Fibroblast of lung (primary cell): ENCODE measurements at regions not wholly inside any gene's neighbourhood (a gene's known extent, or its start where the extent isn't known, plus 50 kb on each side); places are given as distances from the start of the nearest gene placed in this dataset.

Source experiments
- DNase-seq, 2 donors: peaks; one replicate each; pipeline versions ENCODE4 v3.0.0 to v3.0.0-alpha.2; 2010; ENCODE audit warnings: low read depth in 2 of 2
- H2AFZ ChIP-seq: 2 replicates; pipeline ENCODE4 v1.5.1; 2012; ENCODE audit warnings: low read length, control low read depth, inconsistent platforms
- H3K27ac ChIP-seq: 2 replicates; pipeline ENCODE4 v1.5.1; 2011; ENCODE audit warnings: low read length, control low read depth; ENCODE audit not compliant: insufficient read depth
- H3K27me3 ChIP-seq: 2 replicates; pipeline ENCODE4 v1.5.1; 2011; ENCODE audit warnings: mild to moderate bottlenecking, low read length; ENCODE audit not compliant: control insufficient read depth, insufficient read depth
- H3K36me3 ChIP-seq: 2 replicates; pipeline ENCODE4 v1.5.1; 2011; ENCODE audit warnings: low read length; ENCODE audit not compliant: control insufficient read depth, insufficient read depth
- H3K4me1 ChIP-seq: 2 replicates; pipeline ENCODE4 v1.5.1; 2011; ENCODE audit warnings: low read length; ENCODE audit not compliant: control insufficient read depth, insufficient read depth; ENCODE audit errors: extremely low read depth
- H3K4me2 ChIP-seq: 2 replicates; pipeline ENCODE4 v1.5.1; 2011; ENCODE audit warnings: low read length, control low read depth; ENCODE audit not compliant: insufficient read depth; ENCODE audit errors: extremely low read depth
- H3K4me3 ChIP-seq, 4 experiments: fragments of 200-600 bp in 1 of 4; sonication (generic) in 1 of 4; replicated peaks in 1 of 4; 2 replicates each; pipeline ENCODE4 v1.5.1; 2011 to 2016; ENCODE audit warnings: low read length in 4 of 4, low read depth in 3 of 4, mild to moderate bottlenecking in 3 of 4, control low read depth in 2 of 4, inconsistent platforms in 1 of 4, mixed read lengths in 1 of 4; ENCODE audit not compliant: insufficient read depth in 1 of 4; ENCODE audit errors: control extremely low read depth in 1 of 4
- H3K79me2 ChIP-seq: 2 replicates; pipeline ENCODE4 v1.5.1; 2012; ENCODE audit warnings: mild to moderate bottlenecking, low read length, inconsistent platforms; ENCODE audit not compliant: control insufficient read depth, insufficient read depth
- H3K9ac ChIP-seq: 2 replicates; pipeline ENCODE4 v1.5.1; 2011; ENCODE audit warnings: mild to moderate bottlenecking, low read length, control low read depth; ENCODE audit not compliant: insufficient read depth
- H3K9me3 ChIP-seq: 2 replicates; pipeline ENCODE4 v1.5.1; 2012; ENCODE audit warnings: low read depth, low read length; ENCODE audit not compliant: control insufficient read depth, insufficient read depth
- H4K20me1 ChIP-seq: 2 replicates; pipeline ENCODE4 v1.5.1; 2011; ENCODE audit warnings: low read length; ENCODE audit not compliant: control insufficient read depth, insufficient read depth; ENCODE audit errors: extremely low read depth
- EZH2 ChIP-seq: IDR thresholded peaks from 2 replicates; pipeline ENCODE4 v1.5.1; 2012; ENCODE audit warnings: low read length, control low read depth, mild to moderate bottlenecking; ENCODE audit errors: missing control alignments
- TF ChIP-seq, protein P1 (sequence below), 2 donors: IDR thresholded peaks in 1 of 2; conservative IDR thresholded peaks in 1 of 2; 1 replicate in 1 of 2; 2 replicates in 1 of 2; pipeline ENCODE4 v1.5.1; 2011 to 2012; ENCODE audit warnings: low read length in 2 of 2, control low read depth in 1 of 2, inconsistent platforms in 1 of 2, low read depth in 1 of 2, mild to moderate bottlenecking in 1 of 2

GRCh38 chr5:97627272-97627671, 444.2 kb upstream of the RIOK2 start:
- H3K4me1 ChIP-seq: peaks cover 2% of the 10 kb centered on the region
- H3K27me3 ChIP-seq: no peaks in the 10 kb centered on the region
- no peak overlapping the region for H3K27ac ChIP-seq
- no peak overlapping the region for H3K9ac ChIP-seq
- H4K20me1 ChIP-seq: no peaks in the 10 kb centered on the region
- H3K36me3 ChIP-seq: no peaks in the 10 kb centered on the region
- H2AFZ ChIP-seq: no peak overlapping the region
- no peak overlapping the region for H3K4me2 ChIP-seq
- TF ChIP-seq EZH2: no peak
- TF ChIP-seq, protein P1, sequence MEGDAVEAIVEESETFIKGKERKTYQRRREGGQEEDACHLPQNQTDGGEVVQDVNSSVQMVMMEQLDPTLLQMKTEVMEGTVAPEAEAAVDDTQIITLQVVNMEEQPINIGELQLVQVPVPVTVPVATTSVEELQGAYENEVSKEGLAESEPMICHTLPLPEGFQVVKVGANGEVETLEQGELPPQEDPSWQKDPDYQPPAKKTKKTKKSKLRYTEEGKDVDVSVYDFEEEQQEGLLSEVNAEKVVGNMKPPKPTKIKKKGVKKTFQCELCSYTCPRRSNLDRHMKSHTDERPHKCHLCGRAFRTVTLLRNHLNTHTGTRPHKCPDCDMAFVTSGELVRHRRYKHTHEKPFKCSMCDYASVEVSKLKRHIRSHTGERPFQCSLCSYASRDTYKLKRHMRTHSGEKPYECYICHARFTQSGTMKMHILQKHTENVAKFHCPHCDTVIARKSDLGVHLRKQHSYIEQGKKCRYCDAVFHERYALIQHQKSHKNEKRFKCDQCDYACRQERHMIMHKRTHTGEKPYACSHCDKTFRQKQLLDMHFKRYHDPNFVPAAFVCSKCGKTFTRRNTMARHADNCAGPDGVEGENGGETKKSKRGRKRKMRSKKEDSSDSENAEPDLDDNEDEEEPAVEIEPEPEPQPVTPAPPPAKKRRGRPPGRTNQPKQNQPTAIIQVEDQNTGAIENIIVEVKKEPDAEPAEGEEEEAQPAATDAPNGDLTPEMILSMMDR (conservative IDR thresholded peaks at IDR 0.05 in 1 of 2, IDR thresholded peaks at IDR 0.05 in 1 of 2; ENCODE audit: low read depth in 1 of 2, low read length in 2 of 2): no peak
- H3K79me2 ChIP-seq: no peaks in the 10 kb centered on the region
- DNase-seq: no peak
- H3K4me3 ChIP-seq: no peak overlapping the region
- no peaks in the 10 kb centered on the region for H3K9me3 ChIP-seq

DNA sequence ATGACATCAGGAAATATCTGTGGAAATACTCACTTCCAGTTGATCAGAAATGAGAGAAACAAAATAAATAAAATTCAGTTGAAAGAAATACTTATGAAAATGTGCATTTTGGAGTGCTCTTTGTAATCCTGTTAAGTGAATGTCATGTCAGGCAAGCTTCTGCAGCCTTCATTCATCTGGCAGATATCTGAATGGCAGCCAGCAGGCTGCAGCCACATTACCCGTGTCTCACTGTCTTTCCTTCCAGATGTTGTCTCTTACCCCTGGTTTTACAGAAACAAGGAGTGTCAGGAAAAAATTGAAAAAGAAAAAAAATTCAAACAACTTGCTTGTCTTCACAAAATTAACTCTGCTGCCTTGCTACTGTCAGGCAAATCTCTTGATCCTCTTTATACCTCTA, 445.0 kb upstream of the RIOK2 start:
- H3K36me3 ChIP-seq: no peaks in the 10 kb centered on the region
- H3K4me2 ChIP-seq: no peak overlapping the region
- H3K4me3 ChIP-seq: no peak overlapping the region
- H3K27me3 ChIP-seq: no peaks in the 10 kb centered on the region
- no peaks in the 10 kb centered on the region for H3K79me2 ChIP-seq
- no peak overlapping the region for H3K9ac ChIP-seq
- DNase-seq: no peak
- H3K9me3 ChIP-seq: no peaks in the 10 kb centered on the region
- H3K27ac ChIP-seq: no peak overlapping the region
- H4K20me1 ChIP-seq: no peaks in the 10 kb centered on the region
- peaks cover 2% of the 10 kb centered on the region for H3K4me1 ChIP-seq
- no peak overlapping the region for H2AFZ ChIP-seq
- TF ChIP-seq EZH2: no peak
- TF ChIP-seq, protein P1 (conservative IDR thresholded peaks at IDR 0.05 in 1 of 2, IDR thresholded peaks at IDR 0.05 in 1 of 2; ENCODE audit: low read depth in 1 of 2, low read length in 2 of 2): no peak

GRCh38 chr5:97628807-97629206, 445.8 kb upstream of the RIOK2 start:
- DNase-seq: no peak
- no peaks in the 10 kb centered on the region for H4K20me1 ChIP-seq
- peak overlapping the region; percentile 55 for H3K4me2 ChIP-seq
- H3K4me3 ChIP-seq: peak overlapping the region in 1 of 4 experiments; percentile 17
- TF ChIP-seq, protein P1 (conservative IDR thresholded peaks at IDR 0.05 in 1 of 2, IDR thresholded peaks at IDR 0.05 in 1 of 2; ENCODE audit: low read depth in 1 of 2, low read length in 2 of 2): no peak
- H3K36me3 ChIP-seq: no peaks in the 10 kb centered on the region
- H3K9me3 ChIP-seq: no peaks in the 10 kb centered on the region
- peaks cover 2% of the 10 kb centered on the region for H3K4me1 ChIP-seq
- no peaks in the 10 kb centered on the region for H3K79me2 ChIP-seq
- no peak overlapping the region for H3K9ac ChIP-seq
- H3K27ac ChIP-seq: no peak overlapping the region
- H3K27me3 ChIP-seq: no peaks in the 10 kb centered on the region
- peak overlapping the region; percentile 15 for H2AFZ ChIP-seq
